Uterus (tissue), 3 donors: ENCODE measurements at regions not wholly inside any gene's neighbourhood (a gene's known extent, or its start where the extent isn't known, plus 50 kb on each side); places are given as distances from the start of the nearest gene placed in this dataset.
A peak's percentile ranks its signal among the peaks of the same experiment; 100 is the strongest.

Experiments used
- DNase-seq, 2 donors: peaks; one replicate each; pipeline ENCODE4 v3.0.0-alpha.2; 2019 to 2020
- H3K27ac ChIP-seq, 2 donors: fragments of 200-600 bp; sonication (generic); 1 replicate in 1 of 2; 2 replicates in 1 of 2; pipeline ENCODE4 v1.5.1; 2016 to 2018
- H3K27me3 ChIP-seq, 2 donors: fragments of 200-600 bp; sonication (generic); one replicate each; pipeline ENCODE4 v1.5.1; 2018 to 2019; ENCODE audit warnings: control low read depth in 1 of 2
- H3K36me3 ChIP-seq, 2 donors: fragments of 200-600 bp; sonication (generic); one replicate each; pipeline ENCODE4 v1.5.1; 2019; ENCODE audit warnings: control low read depth in 1 of 2
- H3K4me1 ChIP-seq, 2 donors: fragments of 200-600 bp; sonication (generic); one replicate each; pipeline ENCODE4 v1.5.1; 2018 to 2019; ENCODE audit warnings: control low read depth in 1 of 2
- H3K4me3 ChIP-seq, 2 donors: fragments of 200-600 bp; sonication (generic); 1 replicate in 1 of 2; 2 replicates in 1 of 2; pipeline ENCODE4 v1.5.1; 2018 to 2019; ENCODE audit warnings: mild to moderate bottlenecking in 1 of 2
- H3K9me3 ChIP-seq, 2 donors: fragments of 200-600 bp; sonication (generic); one replicate each; pipeline ENCODE4 v1.5.1; 2019; ENCODE audit warnings: control low read depth in 1 of 2
- CTCF ChIP-seq, 4 experiments: fragments of 200-600 bp in 2 of 4; fragments of 450-650 bp in 2 of 4; sonication (generic) in 2 of 4; IDR thresholded peaks; one replicate each; pipeline ENCODE4 v1.5.1; 2016 to 2019; ENCODE audit warnings: antibody characterized with exemption in 4 of 4, mild to moderate bottlenecking in 2 of 4, moderate library complexity in 1 of 4
- POLR2A ChIP-seq, 2 donors: fragments of 450-650 bp; IDR thresholded peaks; one replicate each; pipeline ENCODE4 v1.6.1; 2016; ENCODE audit warnings: antibody characterized with exemption in 2 of 2, mild to moderate bottlenecking in 1 of 2, moderate library complexity in 1 of 2
- intact Hi-C: fragments of 100-400 bp; cut with DNase I; formaldehyde crosslinking; loops from one replicate; pipeline ENCODE4 v1.15.1; 2023; ENCODE audit warnings: low total_unique reads
- donor health status: DM: yes; HTN: yes; CAD: no.

- H3K9me3 ChIP-seq, result no peaks in the 10 kb centered on the region
- H3K27ac ChIP-seq, result peak overlapping the region in 1 of 2 donors; percentile 46
- no peaks in the 10 kb centered on the region for H3K27me3 ChIP-seq
- TF ChIP-seq POLR2A (IDR thresholded peaks at IDR 0.05) (no peak), CTCF (IDR thresholded peaks at IDR 0.05) (no peak)
- H3K4me1 ChIP-seq, result no peaks in the 10 kb centered on the region
- intact Hi-C loops, result no loop called here
- DNase-seq, result no peak
- no peaks in the 10 kb centered on the region for H3K36me3 ChIP-seq
- H3K4me3 ChIP-seq, result no peak overlapping the region
Observed at GRCh38 chr2:131413785-131414184, 49.8 kb upstream of the RAB6D start.
